OCI-LY7 (cell line): ENCODE measurements at regions not wholly inside any gene's neighbourhood (a gene's known extent, or its start where the extent isn't known, plus 50 kb on each side); places are given as distances from the start of the nearest gene placed in this dataset.

ENCODE experiments used
- EZH2phosphoT487 ChIP-seq: fragments of 200-600 bp; sonication (generic); IDR thresholded peaks from 2 replicates; pipeline ENCODE4 v1.6.1; 2018; ENCODE audit warnings: low read depth, borderline replicate concordance, mild to moderate bottlenecking, mixed run types, antibody characterized with exemption, low read length, moderate library complexity, mixed read lengths
- TF ChIP-seq, protein P1 (sequence below): fragments of 200-600 bp; sonication (generic); conservative IDR thresholded peaks from 2 replicates; pipeline ENCODE4 v1.5.1; 2014; ENCODE audit warnings: mild to moderate bottlenecking, antibody characterized with exemption, low read length, moderate library complexity, mixed read lengths

GRCh38 chr20:7490288-7490687 is 450.0 kb downstream of the HAO1 start:
- TF ChIP-seq, protein P1, sequence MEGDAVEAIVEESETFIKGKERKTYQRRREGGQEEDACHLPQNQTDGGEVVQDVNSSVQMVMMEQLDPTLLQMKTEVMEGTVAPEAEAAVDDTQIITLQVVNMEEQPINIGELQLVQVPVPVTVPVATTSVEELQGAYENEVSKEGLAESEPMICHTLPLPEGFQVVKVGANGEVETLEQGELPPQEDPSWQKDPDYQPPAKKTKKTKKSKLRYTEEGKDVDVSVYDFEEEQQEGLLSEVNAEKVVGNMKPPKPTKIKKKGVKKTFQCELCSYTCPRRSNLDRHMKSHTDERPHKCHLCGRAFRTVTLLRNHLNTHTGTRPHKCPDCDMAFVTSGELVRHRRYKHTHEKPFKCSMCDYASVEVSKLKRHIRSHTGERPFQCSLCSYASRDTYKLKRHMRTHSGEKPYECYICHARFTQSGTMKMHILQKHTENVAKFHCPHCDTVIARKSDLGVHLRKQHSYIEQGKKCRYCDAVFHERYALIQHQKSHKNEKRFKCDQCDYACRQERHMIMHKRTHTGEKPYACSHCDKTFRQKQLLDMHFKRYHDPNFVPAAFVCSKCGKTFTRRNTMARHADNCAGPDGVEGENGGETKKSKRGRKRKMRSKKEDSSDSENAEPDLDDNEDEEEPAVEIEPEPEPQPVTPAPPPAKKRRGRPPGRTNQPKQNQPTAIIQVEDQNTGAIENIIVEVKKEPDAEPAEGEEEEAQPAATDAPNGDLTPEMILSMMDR = no peak
- TF ChIP-seq EZH2phosphoT487 = no peak
